A204.1 (cell line): ENCODE measurements at regions not wholly inside any gene's neighbourhood (a gene's known extent, or its start where the extent isn't known, plus 50 kb on each side); places are given as distances from the start of the nearest gene placed in this dataset.

Experiments used
- FAIRE-seq: peaks from 2 replicates; lab custom pipeline; 2012; peaks lifted over from hg19 to GRCh38; lab: Jason Lieb, UNC

GRCh38 chr3:124610130-124610529 lies 120.1 kb upstream of the UMPS start:
- no peak for FAIRE-seq

GRCh38 chr3:124611520-124611919 lies 118.7 kb upstream of the UMPS start:
- FAIRE-seq, result no peak

DNA sequence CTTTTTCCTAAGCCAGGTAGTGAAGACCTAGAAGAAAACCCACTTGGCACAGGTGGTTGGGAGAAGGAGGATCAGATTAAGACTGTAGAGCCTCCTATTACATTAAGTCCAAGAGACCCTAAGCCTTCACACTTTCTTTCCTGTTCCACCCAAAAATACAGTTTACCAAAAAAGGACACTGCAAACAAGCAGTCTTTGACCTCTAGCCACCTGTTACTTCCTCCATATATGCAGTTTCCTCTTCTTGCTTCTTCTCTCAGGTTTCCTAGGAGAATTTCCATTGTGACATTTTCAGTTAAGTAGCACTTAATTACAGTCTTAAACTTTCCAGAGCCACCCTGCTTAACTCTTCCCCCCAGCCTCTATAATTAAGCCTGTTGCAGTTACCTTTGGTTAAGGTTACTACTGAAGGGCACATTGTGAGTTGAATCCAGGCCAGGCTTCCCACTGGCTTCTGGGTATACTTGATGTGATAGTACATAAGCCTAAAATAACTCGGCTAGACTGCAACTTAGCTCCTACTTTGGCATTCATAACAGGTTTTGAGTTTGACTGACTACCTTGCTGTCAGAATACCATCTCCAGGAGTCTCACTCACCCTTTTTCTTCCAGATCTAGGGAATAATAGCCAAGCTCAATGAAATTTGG lies 114.2 kb upstream of the UMPS start:
- FAIRE-seq, result no peak

GRCh38 chr3:124617177-124617576 lies 113.1 kb upstream of the UMPS start:
- FAIRE-seq, result no peak

- FAIRE-seq, result no peak
Observed at GRCh38 chr3:124619887-124620599, 110.2 kb upstream of the UMPS start.

GRCh38 chr3:124620600-124621063 lies 109.6 kb upstream of the UMPS start:
- no peak for FAIRE-seq

DNA sequence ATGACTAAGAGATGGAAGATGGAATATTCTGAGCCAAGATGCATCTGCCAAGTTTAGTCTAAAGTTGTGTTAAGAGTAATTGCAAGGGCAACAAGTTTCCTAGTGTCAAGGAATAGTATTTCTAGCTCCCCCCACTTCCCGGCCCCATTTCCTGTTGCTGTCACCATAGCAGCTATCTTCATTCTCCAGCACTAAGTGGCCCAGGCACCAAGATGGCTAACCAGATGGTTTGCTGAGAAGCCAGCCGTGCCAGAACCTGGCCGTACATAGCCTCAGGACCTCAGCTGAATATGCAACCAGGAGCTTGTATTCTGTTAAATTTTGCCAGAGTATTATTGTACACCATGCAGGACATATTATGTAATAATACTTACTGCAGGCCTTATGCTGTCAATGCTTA lies 108.8 kb upstream of the UMPS start:
- FAIRE-seq, result no peak

GRCh38 chr3:124625074-124625473 lies 105.2 kb upstream of the UMPS start:
- no peak for FAIRE-seq

DNA sequence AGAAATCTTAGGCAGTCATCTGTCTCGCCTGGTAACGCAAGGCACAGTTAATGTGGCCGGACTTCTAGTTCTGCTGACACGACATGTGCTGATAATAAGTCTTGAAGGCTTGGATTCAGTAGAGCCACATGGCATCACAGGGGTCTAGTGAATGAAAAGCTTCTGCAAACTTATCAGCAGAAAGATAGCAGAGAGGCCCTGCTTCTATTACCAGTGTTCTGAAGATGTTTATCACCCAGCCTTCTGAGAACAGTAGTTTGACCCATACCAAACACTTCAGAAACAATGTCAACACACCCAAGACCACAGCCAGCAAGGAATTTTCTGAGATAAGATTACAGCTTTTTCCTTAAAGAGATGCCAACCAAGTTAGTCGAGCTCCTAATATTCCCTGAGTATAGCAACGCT lies 102.7 kb upstream of the UMPS start:
- FAIRE-seq, result no peak

DNA sequence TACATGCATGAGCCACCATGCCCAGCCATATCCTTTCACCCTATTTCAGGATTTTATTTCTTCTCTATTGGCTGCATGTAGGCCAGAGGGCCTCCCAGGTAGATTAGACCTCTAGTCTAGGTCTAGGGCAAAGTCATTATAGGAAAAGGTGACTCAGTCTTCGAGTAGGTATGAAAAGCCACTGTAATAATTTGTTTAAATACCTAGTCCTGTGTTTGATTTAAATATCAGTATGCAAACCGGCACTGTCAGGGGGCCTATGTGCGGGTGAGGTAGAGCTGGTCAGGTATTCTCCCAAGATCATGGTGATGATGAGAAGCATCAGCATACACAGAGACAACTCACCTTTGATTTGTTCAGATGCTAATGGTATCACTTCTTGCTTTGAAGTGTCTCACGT lies 101.4 kb upstream of the UMPS start:
- no peak for FAIRE-seq

- FAIRE-seq, result no peak
Observed at GRCh38 chr3:124629497-124629896, 100.8 kb upstream of the UMPS start.

DNA sequence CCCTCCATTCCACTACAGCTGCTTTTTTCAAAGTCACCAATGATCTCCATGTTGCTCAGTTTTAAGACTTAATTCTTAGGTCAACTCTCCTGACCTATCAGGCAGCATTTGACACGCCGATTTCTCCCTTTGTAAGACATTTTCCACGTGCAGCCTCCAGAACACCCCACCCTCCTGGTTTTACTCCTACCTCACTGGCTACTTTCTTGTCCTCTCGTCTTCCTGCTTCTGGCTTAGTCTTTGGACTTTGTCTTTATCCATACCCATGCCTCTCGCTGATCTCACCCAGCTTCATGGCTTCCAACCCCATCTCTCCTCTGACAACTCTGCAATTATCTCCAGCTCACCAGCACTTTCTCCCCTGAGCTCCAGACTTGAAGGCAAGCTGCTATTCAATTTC lies 99.3 kb upstream of the UMPS start:
- FAIRE-seq, result no peak

DNA sequence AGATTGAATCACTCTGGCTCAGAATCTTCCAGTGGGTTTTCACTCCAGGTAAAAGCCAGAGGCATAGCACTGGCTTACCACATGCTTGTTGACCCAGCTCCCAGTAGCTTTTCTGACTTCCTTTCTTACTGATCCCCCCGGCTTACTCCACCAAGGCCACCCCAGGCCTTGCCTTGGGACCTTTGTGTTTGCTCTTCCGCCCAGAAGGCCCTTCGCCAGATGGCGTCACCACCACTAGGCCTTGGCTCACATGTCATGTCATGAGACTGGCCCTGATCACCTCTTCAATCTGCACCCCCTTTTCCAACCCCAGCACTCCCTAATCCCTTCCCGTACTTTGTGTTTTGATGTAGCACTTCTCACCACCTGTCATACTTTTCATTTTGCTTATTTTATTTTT lies 98.5 kb upstream of the UMPS start:
- no peak for FAIRE-seq

- no peak for FAIRE-seq
Observed at GRCh38 chr3:124632566-124633140, 97.6 kb upstream of the UMPS start.

GRCh38 chr3:124633524-124633923 lies 96.7 kb upstream of the UMPS start:
- FAIRE-seq, result no peak

DNA sequence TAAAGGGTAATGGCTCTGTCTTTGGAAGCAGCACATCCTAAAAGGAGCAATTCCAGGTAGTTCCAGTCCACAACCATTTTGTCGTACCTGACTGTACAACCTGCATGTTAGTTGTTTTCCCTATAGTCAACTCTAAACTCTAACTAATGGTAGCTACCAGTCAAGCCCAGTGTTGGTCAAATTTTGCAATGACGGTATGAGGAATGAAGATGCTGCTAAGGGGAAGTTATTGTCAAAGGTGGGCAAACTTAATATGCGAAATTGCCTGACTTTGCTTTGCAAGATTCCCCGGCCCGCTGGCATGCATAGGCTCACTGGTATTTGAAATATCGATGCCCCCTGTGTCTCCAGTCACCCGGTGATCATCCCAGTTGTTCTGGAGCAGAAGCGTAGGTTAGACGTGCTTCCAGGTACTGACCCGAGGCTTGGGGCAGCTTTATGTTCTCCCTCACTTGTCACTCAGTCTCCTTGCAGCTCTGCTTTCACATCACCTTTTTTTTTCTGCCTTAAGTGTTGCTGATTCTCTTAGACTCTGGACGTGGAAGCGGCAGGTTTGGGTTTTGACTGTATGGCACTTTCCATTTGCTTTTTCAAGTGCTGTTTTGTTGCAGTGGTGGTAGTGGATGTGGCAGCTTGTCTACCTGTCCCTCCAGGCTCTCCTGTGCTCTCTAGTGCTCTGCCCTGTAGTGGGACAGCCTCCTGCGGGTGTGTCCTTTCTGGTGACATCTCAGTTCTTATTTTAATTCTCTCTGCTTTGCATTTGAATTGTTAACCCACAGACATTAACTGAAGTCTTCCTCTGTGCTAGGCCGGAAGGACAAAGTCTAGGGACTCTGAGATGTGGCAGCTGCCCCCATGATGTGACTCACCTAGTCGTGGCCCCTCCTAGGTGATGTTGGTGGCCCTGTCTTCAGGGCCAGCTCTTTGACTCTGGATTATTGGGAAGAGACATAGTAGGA lies 95.8 kb upstream of the UMPS start:
- FAIRE-seq, result no peak

GRCh38 chr3:124635169-124635539 lies 95.1 kb upstream of the UMPS start:
- FAIRE-seq, result no peak

GRCh38 chr3:124636101-124636862 lies 94.0 kb upstream of the UMPS start:
- FAIRE-seq, result no peak

DNA sequence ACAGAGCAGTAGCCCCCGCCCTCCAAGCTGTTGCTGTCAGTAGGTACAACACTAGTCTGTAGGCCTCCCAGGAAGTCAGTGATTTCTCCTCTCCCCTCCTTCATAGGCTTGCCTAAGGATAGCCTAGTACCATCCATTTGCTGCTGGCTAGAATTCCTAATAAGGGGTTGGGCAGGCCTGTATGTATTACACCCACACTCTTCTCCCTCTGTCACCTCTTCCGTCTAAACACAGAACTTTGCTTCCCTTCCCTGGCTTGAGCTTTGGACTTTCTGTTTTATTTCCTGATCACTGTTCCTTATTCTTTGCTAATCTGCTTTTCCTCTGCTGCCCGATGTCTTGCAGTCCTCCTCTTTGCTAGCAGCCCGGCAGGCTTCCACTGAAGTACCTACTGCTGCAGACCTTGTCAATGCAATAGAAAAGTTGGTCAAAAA lies 93.4 kb upstream of the UMPS start:
- FAIRE-seq, result no peak

- FAIRE-seq, result no peak
Observed at GRCh38 chr3:124639406-124640237, 90.6 kb upstream of the UMPS start.
